ENCODE measurements at regions not wholly inside any gene's neighbourhood (a gene's known extent, or its start where the extent isn't known, plus 50 kb on each side); places are given as distances from the start of the nearest gene placed in this dataset.

DNA sequence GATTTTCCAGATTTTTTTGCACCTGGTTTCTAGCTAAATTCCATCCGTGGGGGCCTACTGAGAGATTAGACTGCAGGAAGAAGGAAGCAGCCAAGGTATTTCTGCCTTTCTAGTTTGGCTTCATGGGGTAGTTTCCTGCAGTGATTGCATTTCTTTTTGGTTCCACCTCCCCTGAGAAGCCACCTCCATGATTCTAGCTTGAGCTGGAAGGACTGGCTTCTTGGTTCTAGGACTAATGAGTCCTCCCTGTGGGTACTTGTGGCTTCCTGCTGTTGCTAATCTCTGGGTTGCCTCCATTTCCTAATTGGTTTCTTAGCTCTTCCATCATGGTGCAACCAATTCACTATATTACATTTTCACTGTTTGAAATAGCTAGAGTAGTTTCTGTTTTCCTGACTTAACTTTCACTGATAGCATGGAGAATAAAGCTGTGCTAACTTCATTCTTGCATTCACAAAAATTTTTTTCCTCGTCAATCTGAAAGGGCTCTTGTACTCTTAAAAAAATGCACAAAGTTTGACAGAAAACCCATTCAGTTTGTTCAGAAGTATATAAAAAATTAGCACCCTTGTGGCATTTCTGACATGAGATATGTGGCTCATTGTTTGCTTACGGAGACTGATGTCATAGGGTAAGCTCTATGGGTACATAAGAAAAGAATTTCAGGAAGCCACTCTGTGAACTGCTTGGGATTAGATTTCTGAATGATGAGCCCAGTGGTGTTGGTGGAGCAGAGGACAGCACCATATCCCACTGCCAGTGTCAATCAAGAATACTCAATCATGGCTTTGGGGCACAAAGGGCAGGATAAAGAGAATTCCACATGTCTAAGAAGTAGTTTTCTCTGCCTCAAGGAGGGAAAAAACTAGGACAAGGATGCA lies 242.8 kb upstream of the RBMS1 start:
- Histone ChIP-seq H3K4me1 (no peaks in the 10 kb centered on the region), H3K27ac (no peak overlapping the region), H3K4me3 (no peak overlapping the region), H3K9me3 (no peaks in the 10 kb centered on the region), H3K36me3 (no peaks in the 10 kb centered on the region), H3K27me3 (no peaks in the 10 kb centered on the region)
- no peak for DNase-seq
- TF ChIP-seq, protein P1, sequence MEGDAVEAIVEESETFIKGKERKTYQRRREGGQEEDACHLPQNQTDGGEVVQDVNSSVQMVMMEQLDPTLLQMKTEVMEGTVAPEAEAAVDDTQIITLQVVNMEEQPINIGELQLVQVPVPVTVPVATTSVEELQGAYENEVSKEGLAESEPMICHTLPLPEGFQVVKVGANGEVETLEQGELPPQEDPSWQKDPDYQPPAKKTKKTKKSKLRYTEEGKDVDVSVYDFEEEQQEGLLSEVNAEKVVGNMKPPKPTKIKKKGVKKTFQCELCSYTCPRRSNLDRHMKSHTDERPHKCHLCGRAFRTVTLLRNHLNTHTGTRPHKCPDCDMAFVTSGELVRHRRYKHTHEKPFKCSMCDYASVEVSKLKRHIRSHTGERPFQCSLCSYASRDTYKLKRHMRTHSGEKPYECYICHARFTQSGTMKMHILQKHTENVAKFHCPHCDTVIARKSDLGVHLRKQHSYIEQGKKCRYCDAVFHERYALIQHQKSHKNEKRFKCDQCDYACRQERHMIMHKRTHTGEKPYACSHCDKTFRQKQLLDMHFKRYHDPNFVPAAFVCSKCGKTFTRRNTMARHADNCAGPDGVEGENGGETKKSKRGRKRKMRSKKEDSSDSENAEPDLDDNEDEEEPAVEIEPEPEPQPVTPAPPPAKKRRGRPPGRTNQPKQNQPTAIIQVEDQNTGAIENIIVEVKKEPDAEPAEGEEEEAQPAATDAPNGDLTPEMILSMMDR (IDR thresholded peaks at IDR 0.05), result no peak
- ATAC-seq, result peak; percentile 64
- intact Hi-C loops (cut with DNase I), result no loop called here

DNA sequence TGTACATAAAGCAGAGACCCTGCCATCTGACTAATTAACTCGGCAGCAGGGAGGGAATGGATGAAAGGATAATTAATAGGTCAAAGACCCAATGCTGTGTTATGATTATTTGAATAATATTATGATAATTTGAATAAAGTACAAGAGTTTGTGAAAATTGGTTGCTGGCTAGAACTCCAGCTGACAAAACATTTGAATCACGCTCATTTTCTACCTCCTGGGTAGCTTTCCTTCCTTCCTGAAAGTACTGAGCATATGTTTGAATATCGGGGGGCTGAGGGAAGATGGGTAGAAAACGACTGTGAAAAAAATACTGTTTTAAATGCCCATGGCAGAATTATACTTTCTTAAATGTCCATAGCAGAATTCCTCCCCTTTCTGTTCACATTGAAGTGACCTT lies 243.6 kb upstream of the RBMS1 start:
- Histone ChIP-seq H3K9me3 (no peaks in the 10 kb centered on the region), H3K27ac (no peak overlapping the region), H3K4me3 (no peak overlapping the region), H3K4me1 (no peaks in the 10 kb centered on the region), H3K36me3 (no peaks in the 10 kb centered on the region), H3K27me3 (no peaks in the 10 kb centered on the region)
- TF ChIP-seq, protein P1 (IDR thresholded peaks at IDR 0.05), result no peak
- DNase-seq, result no peak
- no peak for ATAC-seq
- intact Hi-C loops (cut with DNase I), result no loop called here

DNA sequence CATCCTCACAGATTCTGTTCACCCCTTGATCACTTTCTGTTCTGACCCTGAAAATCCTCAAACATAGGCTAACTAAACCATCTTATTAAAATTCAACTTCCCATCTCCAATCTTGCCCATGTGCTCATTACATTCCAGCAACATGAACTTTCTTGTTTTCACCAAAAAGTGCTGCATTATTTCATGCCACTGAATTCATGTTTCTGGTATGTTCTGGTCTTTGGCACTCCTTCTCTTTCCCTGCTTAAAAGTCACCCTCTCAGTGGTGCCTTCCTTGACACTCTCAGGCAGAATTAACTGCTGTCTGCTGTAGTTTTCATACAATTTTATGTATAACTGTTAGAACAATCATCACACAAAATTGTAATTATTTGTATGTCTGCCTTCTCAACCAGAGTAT lies 247.7 kb upstream of the RBMS1 start:
- no peak overlapping the region for H3K4me3 ChIP-seq
- intact Hi-C loops (cut with DNase I), result no loop called here
- no peak for ATAC-seq
- no peaks in the 10 kb centered on the region for H3K27me3 ChIP-seq
- no peaks in the 10 kb centered on the region for H3K36me3 ChIP-seq
- no peaks in the 10 kb centered on the region for H3K4me1 ChIP-seq
- no peak overlapping the region for H3K27ac ChIP-seq
- H3K9me3 ChIP-seq, result no peaks in the 10 kb centered on the region
- TF ChIP-seq, protein P1 (IDR thresholded peaks at IDR 0.05), result no peak
- no peak for DNase-seq

DNA sequence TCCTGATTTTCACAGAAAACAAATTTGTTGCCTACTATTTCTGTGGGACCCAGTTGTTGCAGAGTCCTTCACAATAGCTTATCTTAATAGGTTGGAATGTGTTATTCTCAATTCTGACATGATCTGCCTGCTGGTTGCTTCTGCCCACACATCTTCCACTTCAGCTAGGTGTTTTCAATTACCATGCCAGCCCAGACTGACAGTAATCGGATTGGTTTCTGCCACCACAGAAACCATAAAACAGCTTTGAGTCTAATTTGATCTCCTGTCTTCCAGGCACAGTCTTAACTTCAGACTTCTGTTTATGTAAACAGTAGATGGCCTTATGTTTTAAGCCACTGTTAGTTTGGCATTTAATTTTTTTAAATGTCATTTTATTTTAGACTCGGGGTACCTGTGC lies 248.2 kb upstream of the RBMS1 start:
- TF ChIP-seq, protein P1 (IDR thresholded peaks at IDR 0.05), result no peak
- ATAC-seq (no peak), DNase-seq (no peak)
- no peak overlapping the region for H3K27ac ChIP-seq
- no peaks in the 10 kb centered on the region for H3K4me1 ChIP-seq
- intact Hi-C loops (cut with DNase I), result no loop called here
- H3K27me3 ChIP-seq, result no peaks in the 10 kb centered on the region
- H3K4me3 ChIP-seq, result no peak overlapping the region
- H3K9me3 ChIP-seq, result no peaks in the 10 kb centered on the region
- no peaks in the 10 kb centered on the region for H3K36me3 ChIP-seq

DNA sequence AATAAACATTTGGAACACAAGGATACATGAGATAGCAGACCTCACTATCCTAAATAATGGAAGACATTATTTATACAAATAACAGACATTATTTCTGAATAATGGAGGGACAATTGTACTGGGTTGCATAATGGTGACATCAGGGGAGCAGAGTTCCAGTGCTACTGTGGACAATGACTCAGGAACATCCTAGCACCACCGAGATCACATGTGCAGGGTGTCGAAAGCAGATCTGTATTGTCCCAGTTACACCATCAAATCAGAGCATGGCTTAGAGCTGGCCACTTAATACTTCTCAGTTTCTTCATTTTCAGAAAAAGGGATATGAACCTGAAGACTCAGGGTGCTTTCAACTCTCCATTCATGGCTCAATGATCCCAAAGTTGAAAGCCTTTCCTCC lies 249.1 kb upstream of the RBMS1 start:
- Histone ChIP-seq H3K27me3 (no peaks in the 10 kb centered on the region), H3K9me3 (no peaks in the 10 kb centered on the region), H3K4me1 (no peaks in the 10 kb centered on the region), H3K4me3 (no peak overlapping the region), H3K27ac (no peak overlapping the region), H3K36me3 (no peaks in the 10 kb centered on the region)
- peak; percentile 73 for ATAC-seq
- DNase-seq, result peak in 1 of 4 donors; percentile 53
- TF ChIP-seq, protein P1 (IDR thresholded peaks at IDR 0.05), result no peak
- intact Hi-C loops (cut with DNase I), result no loop called here
